Muscle of arm (tissue), 1 donor: ENCODE measurements at regions not wholly inside any gene's neighbourhood (a gene's known extent, or its start where the extent isn't known, plus 50 kb on each side); places are given as distances from the start of the nearest gene placed in this dataset.

ENCODE experiments used
- DNase-seq: peaks from one replicate; pipeline ENCODE4 v3.0.0-alpha.2; 2013

DNA sequence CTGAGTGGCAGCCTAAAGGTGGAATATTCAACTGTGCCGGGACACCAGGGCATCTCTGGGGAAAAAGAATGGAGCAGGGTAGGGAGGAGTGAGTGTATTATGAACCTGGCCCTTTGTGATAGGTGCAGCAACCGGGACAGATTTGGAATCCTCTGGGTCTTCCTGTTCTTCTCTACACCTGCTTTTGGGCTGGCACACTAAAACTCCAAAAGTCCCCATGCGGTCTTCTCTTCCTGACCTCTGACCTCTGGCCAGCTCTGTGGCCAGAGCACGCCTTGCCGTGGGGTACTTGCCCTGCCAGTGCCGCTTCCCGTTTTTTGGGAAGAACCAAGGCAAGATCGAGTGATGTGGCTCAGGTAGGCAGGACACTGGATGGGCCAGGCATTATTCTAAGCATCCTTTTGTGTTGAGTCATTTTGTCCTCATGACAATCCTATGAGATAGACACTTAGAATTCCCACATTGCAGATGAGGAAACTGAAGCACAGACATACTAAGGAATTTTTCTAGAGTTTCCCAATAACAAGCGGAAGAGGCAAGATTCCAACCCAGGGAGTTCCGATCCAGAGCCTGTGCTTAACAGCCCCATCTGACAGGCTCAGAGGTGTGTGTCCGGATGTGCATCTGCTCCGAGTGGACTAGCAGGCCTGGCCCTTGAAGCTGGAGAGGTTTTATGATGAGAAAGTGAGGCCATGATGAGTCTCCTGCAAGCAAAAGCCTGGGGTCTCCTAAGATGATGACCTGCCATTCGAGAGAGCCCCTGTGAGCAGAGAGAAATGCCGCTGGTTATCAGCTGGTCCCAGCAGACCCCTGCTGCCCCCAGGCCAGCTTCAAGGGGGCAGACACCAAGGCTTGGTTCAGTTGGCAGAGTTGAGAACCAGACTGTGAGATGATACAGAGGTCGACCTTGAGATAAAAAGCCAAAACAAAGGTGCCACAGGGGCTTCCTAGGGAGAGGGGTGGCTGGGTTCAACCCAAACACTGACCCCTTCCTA, 67.9 kb upstream of the ESRRB start:
- no peak for DNase-seq

DNA sequence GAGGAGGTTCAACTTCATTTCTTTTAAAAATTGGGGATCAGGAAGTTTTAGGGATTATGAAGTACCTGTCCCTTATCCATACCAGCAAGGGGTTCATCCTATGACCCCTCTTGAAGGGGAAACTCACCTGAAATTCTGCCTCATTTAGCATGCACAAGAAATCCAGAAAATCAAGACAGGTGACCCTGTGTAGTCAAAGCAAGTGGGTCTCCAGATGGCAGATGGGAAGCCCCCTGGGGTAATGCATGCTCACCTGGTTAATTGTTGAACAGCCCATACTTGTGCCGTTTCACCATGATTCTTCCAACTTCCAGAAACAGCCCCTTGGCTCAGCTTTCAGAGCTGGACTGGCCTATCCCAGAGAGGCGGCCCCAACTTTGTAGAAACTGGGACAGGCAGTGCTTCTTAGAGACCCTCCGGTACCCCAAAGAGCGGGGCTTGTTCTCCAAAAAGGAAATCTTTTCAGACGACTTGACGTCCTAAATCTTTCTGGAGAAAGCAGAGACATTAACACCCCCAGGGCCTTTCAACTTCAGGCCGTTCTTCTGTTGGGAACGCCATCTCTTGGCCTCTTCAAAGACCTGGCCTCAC, 66.3 kb upstream of the ESRRB start:
- no peak for DNase-seq

- no peak for DNase-seq
Observed at GRCh38 chr14:76311079-76311758, 64.7 kb upstream of the ESRRB start.

DNA sequence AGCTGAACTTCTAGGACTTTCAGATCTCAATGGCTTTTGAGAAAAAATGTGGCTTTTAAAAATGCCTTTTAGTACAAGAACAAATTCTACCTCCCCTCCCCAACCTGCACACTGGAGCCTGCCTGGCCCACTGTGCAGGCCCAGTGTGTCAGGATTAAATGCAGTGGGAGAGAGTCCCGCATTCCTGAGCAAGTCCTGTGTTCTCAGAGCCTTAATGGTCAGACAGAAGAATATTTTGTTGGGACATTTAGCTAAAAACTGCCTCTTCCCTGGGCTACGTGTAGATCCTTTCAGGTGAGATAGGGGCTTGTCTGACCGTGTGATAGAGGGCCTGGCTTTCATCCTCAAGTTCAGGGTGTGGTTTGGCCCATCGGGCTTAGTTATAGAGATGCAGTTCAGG, 63.1 kb upstream of the ESRRB start:
- no peak for DNase-seq

- DNase-seq = no peak
Observed at GRCh38 chr14:76313303-76313702, 62.6 kb upstream of the ESRRB start.

- no peak for DNase-seq
Observed at GRCh38 chr14:76313852-76314251, 62.1 kb upstream of the ESRRB start.

DNA sequence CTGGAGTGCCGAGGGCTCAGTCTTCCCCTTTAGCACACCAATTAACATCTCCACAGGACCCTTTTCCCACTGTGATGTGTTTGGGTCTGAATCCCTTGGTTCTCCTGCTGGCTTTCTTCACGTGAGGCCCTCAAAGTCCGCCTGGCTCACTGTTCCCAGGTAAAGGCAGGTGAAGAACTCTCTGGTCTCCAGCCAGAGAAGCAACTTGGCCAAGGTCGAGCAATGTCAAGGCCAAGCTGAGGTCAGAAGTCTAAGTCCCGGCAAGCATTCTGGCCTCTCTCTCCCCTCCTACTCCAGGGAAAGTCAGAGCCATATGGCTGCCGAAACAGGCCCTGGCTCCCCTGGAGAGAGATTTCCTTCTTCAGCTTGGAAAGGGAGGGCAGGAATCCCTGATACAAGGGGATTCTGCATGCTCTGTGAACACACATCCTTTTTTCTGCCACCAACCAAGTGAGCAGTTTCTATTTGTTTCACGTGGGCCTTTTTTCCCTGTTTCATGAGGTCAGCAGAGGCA, 61.4 kb upstream of the ESRRB start:
- DNase-seq = no peak

DNA sequence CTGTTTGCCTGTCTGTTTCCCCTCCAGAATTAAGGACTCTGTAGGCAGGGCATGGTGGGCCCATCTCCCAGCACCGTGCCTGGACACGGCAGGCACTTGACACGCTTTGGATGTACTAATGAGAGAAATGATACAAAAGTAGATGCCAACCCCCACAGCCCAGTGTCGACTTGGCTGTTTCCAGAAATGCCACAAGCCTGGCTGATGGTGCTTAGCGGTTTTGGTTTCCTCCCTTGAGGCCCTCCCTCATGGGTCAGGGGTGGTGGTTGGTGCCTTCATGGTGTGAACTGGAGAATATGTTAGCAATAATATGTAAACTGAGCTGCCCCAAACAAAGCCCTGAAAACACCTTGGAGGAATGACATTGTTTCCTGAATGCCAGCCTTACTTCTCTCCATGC, 55.5 kb upstream of the ESRRB start:
- DNase-seq = no peak

DNA sequence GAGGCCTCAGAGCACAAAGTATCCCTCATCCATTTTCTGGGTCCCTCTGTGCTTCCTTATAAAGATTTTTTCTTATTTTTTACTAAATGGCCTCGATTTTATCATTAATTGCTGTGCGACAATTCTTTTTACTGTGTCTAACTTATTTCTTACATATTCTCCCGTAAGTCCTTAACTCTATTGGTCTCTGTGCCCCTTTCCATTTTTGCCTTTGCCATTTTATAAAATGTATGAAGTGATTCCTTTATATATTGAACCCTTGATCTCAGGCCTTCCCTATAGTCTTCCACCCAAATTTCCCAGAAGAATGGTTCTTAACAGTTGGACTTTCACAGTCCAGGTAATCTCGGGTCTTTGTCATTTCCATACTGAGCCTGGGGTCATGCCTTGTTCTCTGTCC, 55.0 kb upstream of the ESRRB start:
- DNase-seq = no peak

- no peak for DNase-seq
Observed at GRCh38 chr14:76322594-76323220, 53.2 kb upstream of the ESRRB start.

- no peak for DNase-seq
Observed at GRCh38 chr14:76323331-76324050, 52.4 kb upstream of the ESRRB start.

GRCh38 chr14:76324133-76324532, 51.8 kb upstream of the ESRRB start:
- no peak for DNase-seq
